ENCODE measurements at regions not wholly inside any gene's neighbourhood (a gene's known extent, or its start where the extent isn't known, plus 50 kb on each side); places are given as distances from the start of the nearest gene placed in this dataset.

GRCh38 chr5:67774786-67775185 lies 440.8 kb upstream of the PIK3R1 start:
- Histone ChIP-seq H3T11ph (ENCODE audit: low read length) (no peak overlapping the region), H3K23ac (ENCODE audit: insufficient read length, low read depth, low read length) (no peak overlapping the region), H2BK20ac (ENCODE audit: low read depth, low read length, poor library complexity, severe bottlenecking) (no peak overlapping the region), H3K79me2 (ENCODE audit: insufficient read depth, low read length) (no peaks in the 10 kb centered on the region), H4K8ac (replicated peaks; ENCODE audit: insufficient read length, low read depth, low read length) (no peak overlapping the region), H3K9ac (ENCODE audit: extremely low read depth, insufficient read length, low read length) (no peak overlapping the region), H2BK120ac (ENCODE audit: low read depth, low read length, poor library complexity, severe bottlenecking) (no peak overlapping the region), H2AK5ac (ENCODE audit: insufficient read length, low read length) (no peak overlapping the region), H3K14ac (ENCODE audit: insufficient read depth, low read length) (no peak overlapping the region), H3K9me3 (ENCODE audit: control insufficient read depth, low read depth, low read length) (no peaks in the 10 kb centered on the region), H3K4me1 (ENCODE audit: insufficient read depth, low read length) (no peaks in the 10 kb centered on the region; the same call in 1 of the 2 replicates), H3K79me1 (ENCODE audit: insufficient read depth, low read depth, low read length, poor library complexity, severe bottlenecking) (no peaks in the 10 kb centered on the region), H3K23me2 (ENCODE audit: insufficient read length, low read depth, low read length, poor library complexity, severe bottlenecking) (no peaks in the 10 kb centered on the region), H4K5ac (ENCODE audit: insufficient read length, low read depth, low read length) (no peak overlapping the region), H3K27me3 (ENCODE audit: insufficient read depth, low read length) (no peaks in the 10 kb centered on the region), H3K4me2 (ENCODE audit: insufficient read depth, insufficient read length, low read length) (no peak overlapping the region), H3K18ac (ENCODE audit: insufficient read length, low read depth, low read length) (no peak overlapping the region), H2BK5ac (ENCODE audit: insufficient read length, low read length) (no peak overlapping the region), H3K27ac (ENCODE audit: insufficient read length, low read depth, low read length) (no peak overlapping the region), H4K20me1 (ENCODE audit: control insufficient read depth, insufficient read depth, insufficient read length) (no peaks in the 10 kb centered on the region), H2BK12ac (ENCODE audit: insufficient read length, low read depth, low read length) (peak overlapping the region; percentile 71), H2BK15ac (ENCODE audit: low read depth, low read length) (no peak overlapping the region), H3K56ac (ENCODE audit: insufficient read length, low read depth, low read length) (no peak overlapping the region), H3K4ac (ENCODE audit: low read depth, low read length) (no peak overlapping the region), H2AFZ (ENCODE audit: low read length) (no peak overlapping the region), H4K91ac (ENCODE audit: insufficient read length, low read depth, low read length) (no peak overlapping the region)
- 0 out of 7 replicates have a peak overlapping the region, but pooled peaks of 1 of the 3 experiments have one; percentile 59 for H3K27ac Mint-ChIP-seq
- no peak for DNase-seq
- WGBS (ENCODE audit: extremely low coverage, insufficient read length, low lambda C conversion rate) = no CpG with 5 or more reads among the region's 2 CpGs
- no peak overlapping the region for H3K4me3 Mint-ChIP-seq
- no peaks in the 10 kb centered on the region for H3K27me3 Mint-ChIP-seq (ENCODE audit: low read depth)
- TF ChIP-seq CTCF (conservative IDR thresholded peaks at IDR 0.05) = no peak
- H3K9me3 Mint-ChIP-seq = peaks cover 8 to 9% of the 10 kb centered on the region in 2 experiments; a peak in 3 of 5 replicates
- H3K36me3 Mint-ChIP-seq (ENCODE audit: insufficient read depth in 1 of 3, low read depth in 3 of 3) = peaks cover 2 to 12% (median 6%) of the 10 kb centered on the region in 3 experiments; a peak in 5 of 7 replicates
- H3K4me1 Mint-ChIP-seq = peaks cover 31 to 37% of the 10 kb centered on the region in 2 experiments
